ENCODE measurements at regions not wholly inside any gene's neighbourhood (a gene's known extent, or its start where the extent isn't known, plus 50 kb on each side); places are given as distances from the start of the nearest gene placed in this dataset.
"Not testable (repeated sequence)": the region's sequence is repeated elsewhere in the genome, so short reads cannot be mapped to it uniquely, and the experiment has no call there.

GRCh38 chr10:28431139-28431538, 101.8 kb upstream of the WAC start:
- no peaks in the 10 kb centered on the region for H3K27me3 ChIP-seq (ENCODE audit: low read depth)
- DNase-seq (ENCODE audit: low spot score in 2 of 2), result peak; percentile 32 to 71
- H3K9me3 ChIP-seq, result no peaks in the 10 kb centered on the region
- H3K4me3 ChIP-seq, result no peak overlapping the region
- no peaks in the 10 kb centered on the region for H3K36me3 ChIP-seq (replicated peaks)
- in situ Hi-C loops (cut with MboI; ENCODE audit: low sequenced_read_pairs), result no loop called here
- no peaks in the 10 kb centered on the region for H3K4me1 ChIP-seq

- peak; percentile 70 to 78 for DNase-seq (ENCODE audit: low spot score in 2 of 2)
- in situ Hi-C loops (cut with MboI; ENCODE audit: low sequenced_read_pairs), result no loop called here
- no peaks in the 10 kb centered on the region for H3K4me1 ChIP-seq
- H3K4me3 ChIP-seq, result no peak overlapping the region
- no peaks in the 10 kb centered on the region for H3K27me3 ChIP-seq (ENCODE audit: low read depth)
- no peaks in the 10 kb centered on the region for H3K9me3 ChIP-seq
- no peaks in the 10 kb centered on the region for H3K36me3 ChIP-seq (replicated peaks)
Observed at GRCh38 chr10:28432210-28432676, 100.7 kb upstream of the WAC start.

- Histone ChIP-seq H3K36me3 (replicated peaks) (no peaks in the 10 kb centered on the region), H3K9me3 (no peaks in the 10 kb centered on the region), H3K4me3 (no peak overlapping the region), H3K4me1 (no peaks in the 10 kb centered on the region), H3K27me3 (ENCODE audit: low read depth) (no peaks in the 10 kb centered on the region)
- in situ Hi-C loops (cut with MboI; ENCODE audit: low sequenced_read_pairs), result no loop called here
- DNase-seq (ENCODE audit: low spot score in 2 of 2), result no peak
Observed at GRCh38 chr10:28434063-28434462, 98.9 kb upstream of the WAC start.

GRCh38 chr10:28442403-28442802, 90.5 kb upstream of the WAC start:
- Histone ChIP-seq H3K4me1 (no peaks in the 10 kb centered on the region), H3K9me3 (no peaks in the 10 kb centered on the region), H3K36me3 (replicated peaks) (no peaks in the 10 kb centered on the region), H3K27me3 (ENCODE audit: low read depth) (no peaks in the 10 kb centered on the region), H3K4me3 (no peak overlapping the region)
- in situ Hi-C loops (cut with MboI; ENCODE audit: low sequenced_read_pairs), result no loop called here
- DNase-seq (ENCODE audit: low spot score in 2 of 2), result no peak

- H3K9me3 ChIP-seq, result no peaks in the 10 kb centered on the region
- H3K4me1 ChIP-seq, result no peaks in the 10 kb centered on the region
- no peak for DNase-seq (ENCODE audit: low spot score in 2 of 2)
- H3K36me3 ChIP-seq (replicated peaks), result no peaks in the 10 kb centered on the region
- no peak overlapping the region for H3K4me3 ChIP-seq
- no peaks in the 10 kb centered on the region for H3K27me3 ChIP-seq (ENCODE audit: low read depth)
- in situ Hi-C loops (cut with MboI; ENCODE audit: low sequenced_read_pairs), result no loop called here
Observed at GRCh38 chr10:28444031-28444430, 88.9 kb upstream of the WAC start.

- Histone ChIP-seq H3K36me3 (replicated peaks) (no peaks in the 10 kb centered on the region), H3K4me1 (no peaks in the 10 kb centered on the region), H3K27me3 (ENCODE audit: low read depth) (no peaks in the 10 kb centered on the region), H3K4me3 (no peak overlapping the region), H3K9me3 (no peaks in the 10 kb centered on the region)
- DNase-seq (ENCODE audit: low spot score in 2 of 2), result no peak
- in situ Hi-C loops (cut with MboI; ENCODE audit: low sequenced_read_pairs), result no loop called here
Observed at GRCh38 chr10:28445516-28445915, 87.4 kb upstream of the WAC start.

GRCh38 chr10:28449382-28449781, 83.5 kb upstream of the WAC start:
- DNase-seq (ENCODE audit: low spot score in 2 of 2), result no peak
- H3K36me3 ChIP-seq (replicated peaks), result no peaks in the 10 kb centered on the region
- H3K27me3 ChIP-seq (ENCODE audit: low read depth), result peaks cover 5% of the 10 kb centered on the region; the same call in 1 of the 2 replicates
- no peak overlapping the region for H3K4me3 ChIP-seq
- in situ Hi-C loops (cut with MboI; ENCODE audit: low sequenced_read_pairs), result no loop called here
- H3K4me1 ChIP-seq, result no peaks in the 10 kb centered on the region
- no peaks in the 10 kb centered on the region for H3K9me3 ChIP-seq

- Histone ChIP-seq H3K36me3 (replicated peaks) (no peaks in the 10 kb centered on the region), H3K27me3 (ENCODE audit: low read depth) (peaks cover 5% of the 10 kb centered on the region; the same call in 1 of the 2 replicates), H3K4me1 (no peaks in the 10 kb centered on the region), H3K4me3 (no peak overlapping the region), H3K9me3 (no peaks in the 10 kb centered on the region)
- DNase-seq (ENCODE audit: low spot score in 2 of 2), result no peak
- in situ Hi-C loops (cut with MboI; ENCODE audit: low sequenced_read_pairs), result no loop called here
Observed at GRCh38 chr10:28449926-28450325, 83.0 kb upstream of the WAC start.

- in situ Hi-C loops (cut with MboI; ENCODE audit: low sequenced_read_pairs), result no loop called here
- Histone ChIP-seq H3K27me3 (ENCODE audit: low read depth) (peaks cover 5% of the 10 kb centered on the region; the same call in 1 of the 2 replicates), H3K4me1 (no peaks in the 10 kb centered on the region)
Observed at GRCh38 chr10:28453926-28454325, 79.0 kb upstream of the WAC start.

GRCh38 chr10:28457110-28457509, 75.8 kb upstream of the WAC start:
- Histone ChIP-seq H3K9me3 (no peaks in the 10 kb centered on the region), H3K27me3 (ENCODE audit: low read depth) (no peaks in the 10 kb centered on the region), H3K4me3 (no peak overlapping the region), H3K36me3 (replicated peaks) (no peaks in the 10 kb centered on the region), H3K4me1 (no peaks in the 10 kb centered on the region; the same call in 1 of the 2 replicates)
- in situ Hi-C loops (cut with MboI; ENCODE audit: low sequenced_read_pairs), result no loop called here
- no peak for DNase-seq (ENCODE audit: low spot score in 2 of 2)

More at GRCh38 chr10:28453926-28454325, 79.0 kb upstream of the WAC start:
- no peaks in the 10 kb centered on the region for H3K36me3 ChIP-seq (replicated peaks)
- DNase-seq (ENCODE audit: low spot score in 2 of 2), result no peak
- no peaks in the 10 kb centered on the region for H3K9me3 ChIP-seq
- H3K4me3 ChIP-seq, result no peak overlapping the region

- H3K4me3 ChIP-seq; H3K27me3 ChIP-seq (ENCODE audit: low read depth); in situ Hi-C loops (cut with MboI; ENCODE audit: low sequenced_read_pairs); H3K36me3 ChIP-seq (replicated peaks); DNase-seq (ENCODE audit: low spot score in 2 of 2); H3K9me3 ChIP-seq; H3K4me1 ChIP-seq: not testable (repeated sequence)
Observed at GRCh38 chr10:28457873-28458272, 75.0 kb upstream of the WAC start.

- no peak for DNase-seq (ENCODE audit: low spot score in 2 of 2)
- Histone ChIP-seq H3K36me3 (replicated peaks) (no peaks in the 10 kb centered on the region), H3K27me3 (ENCODE audit: low read depth) (no peaks in the 10 kb centered on the region), H3K9me3 (no peaks in the 10 kb centered on the region), H3K4me3 (no peak overlapping the region), H3K4me1 (no peaks in the 10 kb centered on the region; the same call in 1 of the 2 replicates)
- in situ Hi-C loops (cut with MboI; ENCODE audit: low sequenced_read_pairs), result no loop called here
Observed at GRCh38 chr10:28459453-28460144, 73.3 kb upstream of the WAC start.

GRCh38 chr10:28463141-28463540, 69.8 kb upstream of the WAC start:
- no peaks in the 10 kb centered on the region for H3K36me3 ChIP-seq (replicated peaks)

GRCh38 chr10:28463676-28464395, 69.1 kb upstream of the WAC start:
- in situ Hi-C loops (cut with MboI; ENCODE audit: low sequenced_read_pairs), result no loop called here
- no peak for DNase-seq (ENCODE audit: low spot score in 2 of 2)
- Histone ChIP-seq H3K4me3 (no peak overlapping the region), H3K36me3 (replicated peaks) (no peaks in the 10 kb centered on the region), H3K9me3 (no peaks in the 10 kb centered on the region), H3K4me1 (no peaks in the 10 kb centered on the region; the same call in 1 of the 2 replicates), H3K27me3 (ENCODE audit: low read depth) (no peaks in the 10 kb centered on the region)

More at GRCh38 chr10:28463141-28463540, 69.8 kb upstream of the WAC start:
- Histone ChIP-seq H3K4me3 (no peak overlapping the region), H3K4me1 (no peaks in the 10 kb centered on the region; the same call in 1 of the 2 replicates), H3K9me3 (no peaks in the 10 kb centered on the region), H3K27me3 (ENCODE audit: low read depth) (no peaks in the 10 kb centered on the region)
- DNase-seq (ENCODE audit: low spot score in 2 of 2), result no peak
- in situ Hi-C loops (cut with MboI; ENCODE audit: low sequenced_read_pairs), result no loop called here
